Panc1 (cell line): ENCODE measurements at regions not wholly inside any gene's neighbourhood (a gene's known extent, or its start where the extent isn't known, plus 50 kb on each side); places are given as distances from the start of the nearest gene placed in this dataset.

Source experiments
- ATAC-seq: fragments of 200-7000 bp; cut with Tn5 transposase; 2 replicates; pipeline ENCODE4 v1.9.1; 2020; ENCODE audit warnings: mild to moderate bottlenecking, moderate library complexity
- BruUV-seq: library from RNA; stranded (reverse); fragments of 400-500 nt; replicated peaks from 2 replicates; lab custom pipeline; 2021; lab: Mats Ljungman, UMichigan
- CTCF ChIA-PET: fragments of 300-600 bp; sonication (Branson Sonifier 250); formaldehyde crosslinking; loops from one replicate; lab custom pipeline; 2022; ENCODE audit warnings: antibody characterized with exemption; lab: Charles Lee
- POLR2A ChIA-PET: fragments of 300-600 bp; sonication (Branson Sonifier 250); formaldehyde crosslinking; loops from one replicate; lab custom pipeline; 2022; ENCODE audit warnings: antibody characterized with exemption; lab: Charles Lee
- DNase-seq: peaks from one replicate; pipeline ENCODE4 v3.0.0-alpha.2; 2010; ENCODE audit warnings: low read depth, low spot score
- H3K27ac ChIP-seq: 2 replicates; pipeline ENCODE4 v1.5.1; 2011; ENCODE audit warnings: mild to moderate bottlenecking, low read length, inconsistent platforms
- H3K27me3 ChIP-seq: fragments of 200-500 bp; sonication (Bioruptor generic); 2 replicates; pipeline ENCODE4 v1.6.0; 2014; ENCODE audit warnings: low read length, inconsistent platforms; ENCODE audit not compliant: control insufficient read depth, insufficient read depth
- H3K36me3 ChIP-seq: fragments of 200-500 bp; sonication (Bioruptor generic); 2 replicates; pipeline ENCODE4 v1.5.1; 2014; ENCODE audit warnings: inconsistent platforms, mild to moderate bottlenecking, low read length, moderate library complexity; ENCODE audit not compliant: control insufficient read depth, insufficient read depth
- H3K4me1 ChIP-seq: 2 replicates; pipeline ENCODE4 v1.5.1; 2011; ENCODE audit warnings: inconsistent platforms, mild to moderate bottlenecking, low read length, moderate library complexity; ENCODE audit not compliant: control insufficient read depth, insufficient read depth
- H3K4me3 ChIP-seq, 2 experiments: 2 replicates each; pipeline ENCODE4 v1.5.1; 2011 to 2012; ENCODE audit warnings: low read depth in 2 of 2, low read length in 2 of 2, mild to moderate bottlenecking in 2 of 2, inconsistent platforms in 1 of 2, moderate library complexity in 1 of 2
- H3K9me3 ChIP-seq: fragments of 200-500 bp; sonication (Bioruptor generic); 2 replicates; pipeline ENCODE4 v1.5.1; 2014; ENCODE audit warnings: low read depth, mild to moderate bottlenecking, inconsistent platforms, low read length, moderate library complexity; ENCODE audit not compliant: control insufficient read depth, insufficient read depth
- POLR2AphosphoS5 ChIP-seq: IDR thresholded peaks from 2 replicates; pipeline ENCODE4 v1.6.1; 2012; ENCODE audit warnings: mild to moderate bottlenecking, low read depth, low read length, moderate library complexity
- SIN3A ChIP-seq: IDR thresholded peaks from 2 replicates; pipeline ENCODE4 v1.6.1; 2012; ENCODE audit warnings: low read depth, mild to moderate bottlenecking, low read length, moderate library complexity, borderline replicate concordance; ENCODE audit not compliant: insufficient read depth
- TCF7L2 ChIP-seq: IDR thresholded peaks from 2 replicates; pipeline ENCODE4 v1.6.1; 2011; ENCODE audit warnings: mild to moderate bottlenecking, low read depth, low read length, inconsistent platforms
- in situ Hi-C: cut with HindIII; loops from 2 replicates; pipeline ENCODE4 v1.10.0; 2016; ENCODE audit warnings: low sequenced_read_pairs, low pct_unique_long_range_greater_than_20kb
- intact Hi-C: fragments of 100-400 bp; cut with micrococcal nuclease; formaldehyde crosslinking; loops from one replicate; pipeline ENCODE4 v1.10.0; 2022; ENCODE audit not compliant: unreplicated experiment
- TF ChIP-seq, protein P1 (sequence below): fragments of 450-650 bp; IDR thresholded peaks from 2 replicates; pipeline ENCODE4 v1.5.1; 2017; ENCODE audit warnings: mild to moderate bottlenecking
- TF ChIP-seq, protein P2 (sequence below), 2 experiments: IDR thresholded peaks; 2 replicates each; pipeline ENCODE4 v1.6.1; 2011 to 2012; ENCODE audit warnings: low read depth in 2 of 2, control low read depth in 1 of 2, low read length in 1 of 2, mild to moderate bottlenecking in 1 of 2, moderate library complexity in 1 of 2; ENCODE audit not compliant: insufficient read depth in 1 of 2

DNA sequence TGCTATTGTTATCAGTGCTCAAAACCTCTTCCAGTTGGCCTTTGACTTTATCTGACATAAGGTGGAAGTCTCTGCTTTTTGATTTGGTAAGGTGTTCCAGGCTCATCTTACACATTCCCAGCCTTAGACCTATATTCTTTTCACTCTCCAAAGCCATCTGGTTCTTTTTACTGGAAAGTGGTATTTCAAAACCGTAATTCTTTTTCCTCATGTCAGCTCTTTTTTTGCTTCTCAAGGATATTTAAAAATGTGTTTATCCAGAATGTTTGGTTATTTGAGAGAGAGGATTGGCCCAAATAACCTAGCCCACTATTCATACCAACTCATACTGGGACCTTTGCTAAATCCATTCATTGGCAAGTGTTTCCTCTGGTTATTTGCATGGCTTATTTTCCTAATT is 411.2 kb upstream of the PIK3C3 start:
- Histone ChIP-seq H3K9me3 (no peaks in the 10 kb centered on the region), H3K4me3 (no peak overlapping the region), H3K36me3 (no peaks in the 10 kb centered on the region), H3K4me1 (no peaks in the 10 kb centered on the region), H3K27ac (no peak overlapping the region), H3K27me3 (no peaks in the 10 kb centered on the region)
- no TSS peak for BruUV-seq
- CTCF ChIA-PET: no interaction called here
- DNase-seq: no peak
- in situ Hi-C loops (no loop called here), intact Hi-C loops (no loop called here)
- TF ChIP-seq SIN3A (no peak), POLR2AphosphoS5 (no peak), TCF7L2 (no peak)
- TF ChIP-seq, protein P1, sequence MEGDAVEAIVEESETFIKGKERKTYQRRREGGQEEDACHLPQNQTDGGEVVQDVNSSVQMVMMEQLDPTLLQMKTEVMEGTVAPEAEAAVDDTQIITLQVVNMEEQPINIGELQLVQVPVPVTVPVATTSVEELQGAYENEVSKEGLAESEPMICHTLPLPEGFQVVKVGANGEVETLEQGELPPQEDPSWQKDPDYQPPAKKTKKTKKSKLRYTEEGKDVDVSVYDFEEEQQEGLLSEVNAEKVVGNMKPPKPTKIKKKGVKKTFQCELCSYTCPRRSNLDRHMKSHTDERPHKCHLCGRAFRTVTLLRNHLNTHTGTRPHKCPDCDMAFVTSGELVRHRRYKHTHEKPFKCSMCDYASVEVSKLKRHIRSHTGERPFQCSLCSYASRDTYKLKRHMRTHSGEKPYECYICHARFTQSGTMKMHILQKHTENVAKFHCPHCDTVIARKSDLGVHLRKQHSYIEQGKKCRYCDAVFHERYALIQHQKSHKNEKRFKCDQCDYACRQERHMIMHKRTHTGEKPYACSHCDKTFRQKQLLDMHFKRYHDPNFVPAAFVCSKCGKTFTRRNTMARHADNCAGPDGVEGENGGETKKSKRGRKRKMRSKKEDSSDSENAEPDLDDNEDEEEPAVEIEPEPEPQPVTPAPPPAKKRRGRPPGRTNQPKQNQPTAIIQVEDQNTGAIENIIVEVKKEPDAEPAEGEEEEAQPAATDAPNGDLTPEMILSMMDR: no peak
- TF ChIP-seq, protein P2, sequence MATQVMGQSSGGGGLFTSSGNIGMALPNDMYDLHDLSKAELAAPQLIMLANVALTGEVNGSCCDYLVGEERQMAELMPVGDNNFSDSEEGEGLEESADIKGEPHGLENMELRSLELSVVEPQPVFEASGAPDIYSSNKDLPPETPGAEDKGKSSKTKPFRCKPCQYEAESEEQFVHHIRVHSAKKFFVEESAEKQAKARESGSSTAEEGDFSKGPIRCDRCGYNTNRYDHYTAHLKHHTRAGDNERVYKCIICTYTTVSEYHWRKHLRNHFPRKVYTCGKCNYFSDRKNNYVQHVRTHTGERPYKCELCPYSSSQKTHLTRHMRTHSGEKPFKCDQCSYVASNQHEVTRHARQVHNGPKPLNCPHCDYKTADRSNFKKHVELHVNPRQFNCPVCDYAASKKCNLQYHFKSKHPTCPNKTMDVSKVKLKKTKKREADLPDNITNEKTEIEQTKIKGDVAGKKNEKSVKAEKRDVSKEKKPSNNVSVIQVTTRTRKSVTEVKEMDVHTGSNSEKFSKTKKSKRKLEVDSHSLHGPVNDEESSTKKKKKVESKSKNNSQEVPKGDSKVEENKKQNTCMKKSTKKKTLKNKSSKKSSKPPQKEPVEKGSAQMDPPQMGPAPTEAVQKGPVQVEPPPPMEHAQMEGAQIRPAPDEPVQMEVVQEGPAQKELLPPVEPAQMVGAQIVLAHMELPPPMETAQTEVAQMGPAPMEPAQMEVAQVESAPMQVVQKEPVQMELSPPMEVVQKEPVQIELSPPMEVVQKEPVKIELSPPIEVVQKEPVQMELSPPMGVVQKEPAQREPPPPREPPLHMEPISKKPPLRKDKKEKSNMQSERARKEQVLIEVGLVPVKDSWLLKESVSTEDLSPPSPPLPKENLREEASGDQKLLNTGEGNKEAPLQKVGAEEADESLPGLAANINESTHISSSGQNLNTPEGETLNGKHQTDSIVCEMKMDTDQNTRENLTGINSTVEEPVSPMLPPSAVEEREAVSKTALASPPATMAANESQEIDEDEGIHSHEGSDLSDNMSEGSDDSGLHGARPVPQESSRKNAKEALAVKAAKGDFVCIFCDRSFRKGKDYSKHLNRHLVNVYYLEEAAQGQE (IDR thresholded peaks at IDR 0.05; ENCODE audit: insufficient read depth in 1 of 2, low read depth in 2 of 2, low read length in 1 of 2): no peak
- no peak for ATAC-seq
- POLR2A ChIA-PET: no interaction called here

DNA sequence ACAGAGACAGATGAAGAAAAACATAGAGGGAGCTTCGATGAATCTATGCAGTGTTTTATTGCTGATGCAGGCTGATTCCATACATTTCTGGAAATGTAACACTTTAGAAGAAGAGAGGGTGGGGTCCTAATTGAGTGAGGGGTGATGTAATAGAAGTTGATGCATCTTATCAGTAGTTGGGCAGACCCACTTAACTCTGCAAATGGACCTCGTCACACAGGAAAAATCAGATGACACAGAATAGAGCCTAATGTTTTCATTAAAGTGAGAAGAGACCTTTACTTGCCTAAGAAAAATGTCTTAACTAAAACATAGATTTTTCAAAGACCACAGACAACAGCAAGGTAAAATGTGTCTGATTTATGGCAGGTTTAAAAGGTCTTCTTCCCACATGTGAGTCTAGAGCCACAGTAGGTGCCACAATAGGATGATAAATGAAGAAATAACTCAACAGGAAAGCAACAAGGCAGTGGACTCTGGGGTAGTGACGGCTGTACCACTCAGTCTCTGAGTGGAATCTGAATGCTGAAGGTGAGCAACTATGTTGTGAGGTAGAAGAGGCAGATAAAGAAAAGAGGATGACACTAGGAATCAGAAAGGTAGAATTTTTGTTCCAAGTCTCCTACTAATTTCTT is 414.7 kb upstream of the PIK3C3 start:
- ChIA-PET POLR2A (no interaction called here), CTCF (no interaction called here)
- intact Hi-C loops: no loop called here
- in situ Hi-C loops: no loop called here
- no TSS peak for BruUV-seq
- DNase-seq (no peak), ATAC-seq (no peak)
- Histone ChIP-seq H3K27me3 (no peaks in the 10 kb centered on the region), H3K9me3 (no peaks in the 10 kb centered on the region), H3K4me3 (no peak overlapping the region), H3K36me3 (no peaks in the 10 kb centered on the region), H3K27ac (no peak overlapping the region), H3K4me1 (no peaks in the 10 kb centered on the region)
- TF ChIP-seq, protein P2 (IDR thresholded peaks at IDR 0.05; ENCODE audit: insufficient read depth in 1 of 2, low read depth in 2 of 2, low read length in 1 of 2): no peak
- TF ChIP-seq POLR2AphosphoS5: no peak
- TF ChIP-seq, protein P1: no peak
- no peak for TF ChIP-seq TCF7L2
- no peak for TF ChIP-seq SIN3A
